ENCODE measurements at regions not wholly inside any gene's neighbourhood (a gene's known extent, or its start where the extent isn't known, plus 50 kb on each side); places are given as distances from the start of the nearest gene placed in this dataset.

DNA sequence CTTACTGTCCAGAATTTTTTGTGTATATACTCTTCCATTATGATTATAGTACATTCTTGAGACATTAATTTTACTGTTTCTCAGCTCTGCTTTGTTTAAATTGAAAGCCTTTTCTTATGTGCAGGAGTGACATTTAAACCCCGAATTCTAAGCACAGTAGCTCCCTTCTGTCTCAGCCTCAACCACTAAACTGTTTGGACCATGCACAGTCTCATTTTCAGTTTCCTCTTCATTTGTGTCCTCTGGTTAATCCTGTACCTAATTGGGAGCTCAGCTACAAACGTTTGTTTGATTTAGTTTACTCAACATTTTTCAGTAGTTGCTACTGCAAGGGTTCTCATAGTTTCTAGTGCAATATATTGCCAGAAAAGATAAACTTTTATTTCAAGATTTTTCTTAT is 206.3 kb downstream of the SLITRK5 start:
- POLR2A ChIA-PET: no interaction called here
- Histone ChIP-seq H3K4me2 (no peak overlapping the region), H3K4me1 (no peaks in the 10 kb centered on the region), H3K4me3 (no peak overlapping the region), H3K9me3 (no peaks in the 10 kb centered on the region), H3K27ac (no peak overlapping the region)
- TF ChIP-seq NR3C1 (IDR thresholded peaks at IDR 0.05) (no peak), RAD21 (conservative IDR thresholded peaks at IDR 0.05 in 1 of 2, IDR thresholded peaks at IDR 0.05 in 1 of 2) (no peak), KDM1A (IDR thresholded peaks at IDR 0.05; ENCODE audit: low read depth) (no peak), TP53 (CRISPR knock-in tag; IDR thresholded peaks at IDR 0.05) (no peak), MAZ (IDR thresholded peaks at IDR 0.05; ENCODE audit: borderline replicate concordance, low read depth, low read length) (no peak)
- FAIRE-seq (no peak), ATAC-seq (no peak), DNase-seq (ENCODE audit: low read depth in 1 of 2, low spot score in 1 of 2) (no peak)
- CTCF ChIA-PET: no interaction called here
- 2% methylated on average over 2 of the region's 2 CpGs for WGBS (ENCODE audit: missing lambda C conversion rate)

DNA sequence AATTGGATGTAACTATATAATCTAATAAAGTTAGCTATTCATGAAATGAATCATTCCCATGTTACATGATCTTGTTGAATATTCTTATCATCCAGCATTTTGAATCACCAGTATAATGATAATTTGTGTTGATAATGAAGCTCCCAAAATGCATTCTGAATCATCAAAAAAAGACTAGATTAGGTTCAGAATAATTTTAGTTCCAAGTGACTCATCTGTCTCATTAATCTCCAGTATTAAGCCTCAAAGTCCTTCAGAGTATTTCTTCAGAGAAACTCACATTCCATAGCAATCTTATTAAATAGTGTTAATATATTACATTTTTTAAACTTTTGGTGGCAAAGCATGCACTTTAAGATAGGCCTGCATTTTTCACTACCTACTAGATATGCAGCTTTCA is 207.5 kb downstream of the SLITRK5 start:
- ChIA-PET POLR2A (no interaction called here), CTCF (no interaction called here)
- no peak overlapping the region for H3K4me2 ChIP-seq
- FAIRE-seq (no peak), ATAC-seq (no peak), DNase-seq (ENCODE audit: low read depth in 1 of 2, low spot score in 1 of 2) (no peak)
- TF ChIP-seq BHLHE40 (IDR thresholded peaks at IDR 0.05; ENCODE audit: low read depth, low read length) (no peak), RARB (CRISPR knock-in tag; IDR thresholded peaks at IDR 0.05) (no peak), POLR2A (IDR thresholded peaks at IDR 0.05; ENCODE audit: low read length) (no peak), CBX2 (IDR thresholded peaks at IDR 0.05; ENCODE audit: borderline replicate concordance, low read depth) (no peak), RAD21 (conservative IDR thresholded peaks at IDR 0.05 in 1 of 2, IDR thresholded peaks at IDR 0.05 in 1 of 2) (no peak), POLR2AphosphoS2 (conservative IDR thresholded peaks at IDR 0.05; ENCODE audit: low read length) (no peak), TFCP2L1 (CRISPR knock-in tag; IDR thresholded peaks at IDR 0.05) (no peak), MAFK (IDR thresholded peaks at IDR 0.05; ENCODE audit: partially characterized antibody) (no peak), RFX5 (IDR thresholded peaks at IDR 0.05) (no peak), HEYL (CRISPR knock-in tag; IDR thresholded peaks at IDR 0.05) (no peak), HOXB13 (CRISPR knock-in tag; IDR thresholded peaks at IDR 0.05; ENCODE audit: low read depth) (no peak), CHD4 (IDR thresholded peaks at IDR 0.05; ENCODE audit: borderline replicate concordance) (no peak)
- TF ChIP-seq, protein P1, sequence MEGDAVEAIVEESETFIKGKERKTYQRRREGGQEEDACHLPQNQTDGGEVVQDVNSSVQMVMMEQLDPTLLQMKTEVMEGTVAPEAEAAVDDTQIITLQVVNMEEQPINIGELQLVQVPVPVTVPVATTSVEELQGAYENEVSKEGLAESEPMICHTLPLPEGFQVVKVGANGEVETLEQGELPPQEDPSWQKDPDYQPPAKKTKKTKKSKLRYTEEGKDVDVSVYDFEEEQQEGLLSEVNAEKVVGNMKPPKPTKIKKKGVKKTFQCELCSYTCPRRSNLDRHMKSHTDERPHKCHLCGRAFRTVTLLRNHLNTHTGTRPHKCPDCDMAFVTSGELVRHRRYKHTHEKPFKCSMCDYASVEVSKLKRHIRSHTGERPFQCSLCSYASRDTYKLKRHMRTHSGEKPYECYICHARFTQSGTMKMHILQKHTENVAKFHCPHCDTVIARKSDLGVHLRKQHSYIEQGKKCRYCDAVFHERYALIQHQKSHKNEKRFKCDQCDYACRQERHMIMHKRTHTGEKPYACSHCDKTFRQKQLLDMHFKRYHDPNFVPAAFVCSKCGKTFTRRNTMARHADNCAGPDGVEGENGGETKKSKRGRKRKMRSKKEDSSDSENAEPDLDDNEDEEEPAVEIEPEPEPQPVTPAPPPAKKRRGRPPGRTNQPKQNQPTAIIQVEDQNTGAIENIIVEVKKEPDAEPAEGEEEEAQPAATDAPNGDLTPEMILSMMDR (IDR thresholded peaks at IDR 0.05): no peak
- TF ChIP-seq, protein P2, sequence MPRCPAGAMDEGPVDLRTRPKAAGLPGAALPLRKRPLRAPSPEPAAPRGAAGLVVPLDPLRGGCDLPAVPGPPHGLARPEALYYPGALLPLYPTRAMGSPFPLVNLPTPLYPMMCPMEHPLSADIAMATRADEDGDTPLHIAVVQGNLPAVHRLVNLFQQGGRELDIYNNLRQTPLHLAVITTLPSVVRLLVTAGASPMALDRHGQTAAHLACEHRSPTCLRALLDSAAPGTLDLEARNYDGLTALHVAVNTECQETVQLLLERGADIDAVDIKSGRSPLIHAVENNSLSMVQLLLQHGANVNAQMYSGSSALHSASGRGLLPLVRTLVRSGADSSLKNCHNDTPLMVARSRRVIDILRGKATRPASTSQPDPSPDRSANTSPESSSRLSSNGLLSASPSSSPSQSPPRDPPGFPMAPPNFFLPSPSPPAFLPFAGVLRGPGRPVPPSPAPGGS (IDR thresholded peaks at IDR 0.05): no peak
- TF ChIP-seq, protein P3, sequence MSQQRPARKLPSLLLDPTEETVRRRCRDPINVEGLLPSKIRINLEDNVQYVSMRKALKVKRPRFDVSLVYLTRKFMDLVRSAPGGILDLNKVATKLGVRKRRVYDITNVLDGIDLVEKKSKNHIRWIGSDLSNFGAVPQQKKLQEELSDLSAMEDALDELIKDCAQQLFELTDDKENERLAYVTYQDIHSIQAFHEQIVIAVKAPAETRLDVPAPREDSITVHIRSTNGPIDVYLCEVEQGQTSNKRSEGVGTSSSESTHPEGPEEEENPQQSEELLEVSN (IDR thresholded peaks at IDR 0.05; ENCODE audit: borderline replicate concordance, low read depth): no peak
- no peak overlapping the region for H3K27ac ChIP-seq
- no peaks in the 10 kb centered on the region for H3K4me1 ChIP-seq
- H3K9me3 ChIP-seq: no peaks in the 10 kb centered on the region
- no peak overlapping the region for H3K4me3 ChIP-seq

DNA sequence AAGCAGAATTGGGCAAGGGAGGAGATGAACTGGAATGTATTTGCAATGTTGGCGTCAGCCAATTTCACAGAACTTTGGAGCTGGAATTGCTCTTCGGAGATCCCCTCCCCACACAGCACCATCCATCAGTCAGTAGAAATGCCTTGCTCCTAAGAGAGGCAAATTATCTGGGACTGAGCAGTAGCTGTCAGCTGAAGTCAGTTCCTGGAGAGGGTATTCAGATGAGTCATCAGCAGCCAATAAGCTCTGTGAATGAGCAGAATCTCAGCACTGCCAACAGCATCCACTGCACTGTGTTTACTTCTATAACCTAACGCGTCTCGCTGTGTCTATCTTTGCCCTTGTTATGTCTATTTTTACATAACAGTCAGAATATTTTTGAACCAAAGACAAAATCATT is 213.7 kb downstream of the SLITRK5 start:
- ATAC-seq (no peak), FAIRE-seq (no peak), DNase-seq (ENCODE audit: low read depth in 1 of 2, low spot score in 1 of 2) (no peak)
- no peak overlapping the region for H3K4me3 ChIP-seq
- H3K9me3 ChIP-seq: no peaks in the 10 kb centered on the region
- H3K4me1 ChIP-seq: no peaks in the 10 kb centered on the region
- no peak overlapping the region for H3K27ac ChIP-seq
- 66% methylated on average over 5 of the region's 5 CpGs for WGBS (ENCODE audit: missing lambda C conversion rate)
- POLR2A ChIA-PET: no interaction called here
- H3K4me2 ChIP-seq: no peak overlapping the region
- CTCF ChIA-PET: no interaction called here
- TF ChIP-seq RNF2 (IDR thresholded peaks at IDR 0.05; ENCODE audit: borderline replicate concordance, low read depth): no peak
- no peak for TF ChIP-seq CHD2 (IDR thresholded peaks at IDR 0.05; ENCODE audit: low read length, partially characterized antibody)
- TF ChIP-seq, protein P4, sequence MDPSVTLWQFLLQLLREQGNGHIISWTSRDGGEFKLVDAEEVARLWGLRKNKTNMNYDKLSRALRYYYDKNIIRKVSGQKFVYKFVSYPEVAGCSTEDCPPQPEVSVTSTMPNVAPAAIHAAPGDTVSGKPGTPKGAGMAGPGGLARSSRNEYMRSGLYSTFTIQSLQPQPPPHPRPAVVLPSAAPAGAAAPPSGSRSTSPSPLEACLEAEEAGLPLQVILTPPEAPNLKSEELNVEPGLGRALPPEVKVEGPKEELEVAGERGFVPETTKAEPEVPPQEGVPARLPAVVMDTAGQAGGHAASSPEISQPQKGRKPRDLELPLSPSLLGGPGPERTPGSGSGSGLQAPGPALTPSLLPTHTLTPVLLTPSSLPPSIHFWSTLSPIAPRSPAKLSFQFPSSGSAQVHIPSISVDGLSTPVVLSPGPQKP (IDR thresholded peaks at IDR 0.05; ENCODE audit: low read depth, low read length): no peak
- no peak for TF ChIP-seq RAD21 (conservative IDR thresholded peaks at IDR 0.05 in 1 of 2, IDR thresholded peaks at IDR 0.05 in 1 of 2)
- no peak for TF ChIP-seq ZNF302 (CRISPR knock-in tag; IDR thresholded peaks at IDR 0.05)
- no peak for TF ChIP-seq ZC3H11A (IDR thresholded peaks at IDR 0.05)
- no peak for TF ChIP-seq RCOR1 (IDR thresholded peaks at IDR 0.05; ENCODE audit: low read depth, low read length)
- TF ChIP-seq, protein P5, sequence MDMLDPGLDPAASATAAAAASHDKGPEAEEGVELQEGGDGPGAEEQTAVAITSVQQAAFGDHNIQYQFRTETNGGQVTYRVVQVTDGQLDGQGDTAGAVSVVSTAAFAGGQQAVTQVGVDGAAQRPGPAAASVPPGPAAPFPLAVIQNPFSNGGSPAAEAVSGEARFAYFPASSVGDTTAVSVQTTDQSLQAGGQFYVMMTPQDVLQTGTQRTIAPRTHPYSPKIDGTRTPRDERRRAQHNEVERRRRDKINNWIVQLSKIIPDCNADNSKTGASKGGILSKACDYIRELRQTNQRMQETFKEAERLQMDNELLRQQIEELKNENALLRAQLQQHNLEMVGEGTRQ (IDR thresholded peaks at IDR 0.05): no peak
- TF ChIP-seq, protein P6, sequence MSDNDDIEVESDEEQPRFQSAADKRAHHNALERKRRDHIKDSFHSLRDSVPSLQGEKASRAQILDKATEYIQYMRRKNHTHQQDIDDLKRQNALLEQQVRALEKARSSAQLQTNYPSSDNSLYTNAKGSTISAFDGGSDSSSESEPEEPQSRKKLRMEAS (IDR thresholded peaks at IDR 0.05): no peak
- no peak for TF ChIP-seq NR3C1 (IDR thresholded peaks at IDR 0.05)
- TF ChIP-seq, protein P2 (IDR thresholded peaks at IDR 0.05): no peak
- no peak for TF ChIP-seq EP300 (IDR thresholded peaks at IDR 0.05)
- no peak for TF ChIP-seq ZFP36 (IDR thresholded peaks at IDR 0.05; ENCODE audit: borderline replicate concordance, partially characterized antibody)
- TF ChIP-seq HOXB5 (CRISPR knock-in tag; IDR thresholded peaks at IDR 0.05): no peak
- TF ChIP-seq TFCP2L1 (CRISPR knock-in tag; IDR thresholded peaks at IDR 0.05): no peak
- no peak for TF ChIP-seq MAZ (IDR thresholded peaks at IDR 0.05; ENCODE audit: borderline replicate concordance, low read depth, low read length)
